Stimulated activated effector memory CD8-positive, alpha-beta T cell treated with anti-CD3 and anti-CD28 coated beads, Interleukin-12 subunit alpha, Interleukin-12 subunit beta, amount 100 ng/mL, for 72 hours (primary cell): ENCODE measurements at regions not wholly inside any gene's neighbourhood (a gene's known extent, or its start where the extent isn't known, plus 50 kb on each side); places are given as distances from the start of the nearest gene placed in this dataset.

ENCODE experiments used
- ATAC-seq: fragments of 150-1000 bp; cut with Tn5 transposase; 2 replicates; pipeline ENCODE4 v1.10.0; 2021
- DNase-seq, 2 donors: peaks; one replicate each; pipeline ENCODE4 v3.0.0; 2021 to 2022; ENCODE audit warnings: low spot score in 2 of 2
- H3K27ac Mint-ChIP-seq: one replicate; pipeline ENCODE4 v1.8.0; 2022; ENCODE audit warnings: mild to moderate bottlenecking, mixed read lengths
- H3K36me3 Mint-ChIP-seq: one replicate; pipeline ENCODE4 v1.8.0; 2022; ENCODE audit warnings: mild to moderate bottlenecking, mixed read lengths
- H3K4me1 Mint-ChIP-seq: one replicate; pipeline ENCODE4 v1.8.0; 2022; ENCODE audit warnings: mixed read lengths
- H3K4me3 Mint-ChIP-seq: one replicate; pipeline ENCODE4 v1.8.0; 2022; ENCODE audit warnings: mild to moderate bottlenecking, mixed read lengths
- H3K9me3 Mint-ChIP-seq: one replicate; pipeline ENCODE4 v1.8.0; 2022; ENCODE audit warnings: mixed read lengths

GRCh38 chr2:125667630-125668029 lies 988.3 kb upstream of the GYPC start:
- H3K36me3 Mint-ChIP-seq, result no peaks in the 10 kb centered on the region
- no peak overlapping the region for H3K27ac Mint-ChIP-seq
- ATAC-seq (no peak), DNase-seq (no peak)
- no peaks in the 10 kb centered on the region for H3K4me1 Mint-ChIP-seq
- peaks cover 8% of the 10 kb centered on the region for H3K9me3 Mint-ChIP-seq
- no peak overlapping the region for H3K4me3 Mint-ChIP-seq

GRCh38 chr2:125679903-125680302 lies 976.1 kb upstream of the GYPC start:
- Mint-ChIP-seq H3K27ac (no peak overlapping the region), H3K9me3 (peaks cover 17% of the 10 kb centered on the region), H3K4me3 (no peak overlapping the region), H3K36me3 (no peaks in the 10 kb centered on the region), H3K4me1 (no peaks in the 10 kb centered on the region)
- DNase-seq (no peak), ATAC-seq (no peak)

GRCh38 chr2:125680809-125681208 lies 975.1 kb upstream of the GYPC start:
- H3K4me3 Mint-ChIP-seq, result no peak overlapping the region
- no peak for ATAC-seq
- H3K4me1 Mint-ChIP-seq, result no peaks in the 10 kb centered on the region

GRCh38 chr2:125681576-125681975 lies 974.4 kb upstream of the GYPC start:
- DNase-seq, result no peak
- Mint-ChIP-seq H3K4me1 (no peaks in the 10 kb centered on the region), H3K27ac (no peak overlapping the region), H3K36me3 (no peaks in the 10 kb centered on the region), H3K9me3 (peaks cover 15% of the 10 kb centered on the region), H3K4me3 (no peak overlapping the region)
- no peak for ATAC-seq

More at GRCh38 chr2:125680809-125681208, 975.1 kb upstream of the GYPC start:
- Mint-ChIP-seq H3K9me3 (peaks cover 13% of the 10 kb centered on the region), H3K27ac (no peak overlapping the region), H3K36me3 (no peaks in the 10 kb centered on the region)
- no peak for DNase-seq

GRCh38 chr2:125681976-125682805 lies 973.8 kb upstream of the GYPC start:
- DNase-seq, result no peak
- Mint-ChIP-seq H3K4me1 (no peaks in the 10 kb centered on the region), H3K27ac (no peak overlapping the region), H3K9me3 (peaks cover 12% of the 10 kb centered on the region), H3K36me3 (no peaks in the 10 kb centered on the region), H3K4me3 (no peak overlapping the region)
- no peak for ATAC-seq

GRCh38 chr2:125684256-125684655 lies 971.7 kb upstream of the GYPC start:
- ATAC-seq (no peak), DNase-seq (no peak)
- H3K4me3 Mint-ChIP-seq, result no peak overlapping the region
- peaks cover 16% of the 10 kb centered on the region for H3K9me3 Mint-ChIP-seq
- no peaks in the 10 kb centered on the region for H3K4me1 Mint-ChIP-seq
- no peak overlapping the region for H3K27ac Mint-ChIP-seq
- no peaks in the 10 kb centered on the region for H3K36me3 Mint-ChIP-seq

GRCh38 chr2:125684932-125685331 lies 971.0 kb upstream of the GYPC start:
- Mint-ChIP-seq H3K4me1 (no peaks in the 10 kb centered on the region), H3K4me3 (no peak overlapping the region), H3K9me3 (peaks cover 16% of the 10 kb centered on the region), H3K36me3 (no peaks in the 10 kb centered on the region), H3K27ac (no peak overlapping the region)
- DNase-seq (no peak), ATAC-seq (no peak)

GRCh38 chr2:125696560-125696959 lies 959.4 kb upstream of the GYPC start:
- ATAC-seq, result no peak
- H3K36me3 Mint-ChIP-seq, result no peaks in the 10 kb centered on the region
- no peak overlapping the region for H3K27ac Mint-ChIP-seq
- DNase-seq, result no peak
- H3K9me3 Mint-ChIP-seq, result no peaks in the 10 kb centered on the region
- no peaks in the 10 kb centered on the region for H3K4me1 Mint-ChIP-seq
- no peak overlapping the region for H3K4me3 Mint-ChIP-seq

- Mint-ChIP-seq H3K4me1 (no peaks in the 10 kb centered on the region), H3K27ac (no peak overlapping the region), H3K36me3 (no peaks in the 10 kb centered on the region), H3K4me3 (no peak overlapping the region), H3K9me3 (no peaks in the 10 kb centered on the region)
- no peak for ATAC-seq
- no peak for DNase-seq
Observed at GRCh38 chr2:125698280-125698679, 957.7 kb upstream of the GYPC start.

- Mint-ChIP-seq H3K9me3 (peaks cover 3% of the 10 kb centered on the region), H3K4me3 (no peak overlapping the region), H3K36me3 (no peaks in the 10 kb centered on the region), H3K27ac (no peak overlapping the region), H3K4me1 (no peaks in the 10 kb centered on the region)
- ATAC-seq (no peak), DNase-seq (no peak)
Observed at GRCh38 chr2:125701070-125701469, 954.9 kb upstream of the GYPC start.

- DNase-seq, result no peak
- peaks cover 9% of the 10 kb centered on the region for H3K9me3 Mint-ChIP-seq
- no peaks in the 10 kb centered on the region for H3K36me3 Mint-ChIP-seq
- ATAC-seq, result no peak
- no peak overlapping the region for H3K27ac Mint-ChIP-seq
- H3K4me3 Mint-ChIP-seq, result no peak overlapping the region
- H3K4me1 Mint-ChIP-seq, result no peaks in the 10 kb centered on the region
Observed at GRCh38 chr2:125707611-125708010, 948.3 kb upstream of the GYPC start.

GRCh38 chr2:125710561-125710960 lies 945.4 kb upstream of the GYPC start:
- H3K4me1 Mint-ChIP-seq, result no peaks in the 10 kb centered on the region
- H3K36me3 Mint-ChIP-seq, result no peaks in the 10 kb centered on the region
- H3K9me3 Mint-ChIP-seq, result peaks cover 9% of the 10 kb centered on the region
- no peak for ATAC-seq
- no peak overlapping the region for H3K4me3 Mint-ChIP-seq
- H3K27ac Mint-ChIP-seq, result no peak overlapping the region
- no peak for DNase-seq

- Mint-ChIP-seq H3K27ac (no peak overlapping the region), H3K36me3 (no peaks in the 10 kb centered on the region), H3K4me3 (no peak overlapping the region), H3K9me3 (peaks cover 9% of the 10 kb centered on the region), H3K4me1 (no peaks in the 10 kb centered on the region)
- ATAC-seq (no peak), DNase-seq (no peak)
Observed at GRCh38 chr2:125711075-125711474, 944.9 kb upstream of the GYPC start.

GRCh38 chr2:125713533-125713932 lies 942.4 kb upstream of the GYPC start:
- no peak overlapping the region for H3K4me3 Mint-ChIP-seq
- DNase-seq (no peak), ATAC-seq (no peak)
- peaks cover 10% of the 10 kb centered on the region for H3K9me3 Mint-ChIP-seq
- no peaks in the 10 kb centered on the region for H3K36me3 Mint-ChIP-seq
- H3K27ac Mint-ChIP-seq, result no peak overlapping the region
- H3K4me1 Mint-ChIP-seq, result no peaks in the 10 kb centered on the region

- H3K9me3 Mint-ChIP-seq, result peaks cover 7% of the 10 kb centered on the region
- H3K36me3 Mint-ChIP-seq, result no peaks in the 10 kb centered on the region
- no peaks in the 10 kb centered on the region for H3K4me1 Mint-ChIP-seq
- no peak for DNase-seq
- H3K4me3 Mint-ChIP-seq, result no peak overlapping the region
- peak; percentile 11 for ATAC-seq
- no peak overlapping the region for H3K27ac Mint-ChIP-seq
Observed at GRCh38 chr2:125721072-125721721, 934.8 kb upstream of the GYPC start.

- no peak for ATAC-seq
- Mint-ChIP-seq H3K36me3 (no peaks in the 10 kb centered on the region), H3K27ac (no peak overlapping the region), H3K4me3 (no peak overlapping the region), H3K9me3 (no peaks in the 10 kb centered on the region), H3K4me1 (no peaks in the 10 kb centered on the region)
- no peak for DNase-seq
Observed at GRCh38 chr2:125730921-125731320, 925.0 kb upstream of the GYPC start.
